Left lung (tissue), 4 donors: ENCODE measurements at regions not wholly inside any gene's neighbourhood (a gene's known extent, or its start where the extent isn't known, plus 50 kb on each side); places are given as distances from the start of the nearest gene placed in this dataset.
A peak's percentile ranks its signal among the peaks of the same experiment; 100 is the strongest.

Source experiments
- ATAC-seq: fragments of 200-7000 bp; cut with Tn5 transposase; one replicate; pipeline ENCODE4 v1.9.1; 2020; ENCODE audit warnings: moderate library complexity
- DNase-seq, 4 donors: peaks; one replicate each; pipeline ENCODE4 v3.0.0-alpha.2; 2013 to 2020
- H3K27ac ChIP-seq, 2 donors: fragments of 200-600 bp; sonication (generic) in 1 of 2; one replicate each; pipeline versions ENCODE4 v1.5.0 to v1.8.0; 2020 to 2021
- H3K27me3 ChIP-seq, 2 donors: fragments of 200-600 bp; sonication (generic) in 1 of 2; one replicate each; pipeline versions ENCODE4 v1.5.0 to v1.8.0; 2020 to 2021
- H3K36me3 ChIP-seq, 2 donors: fragments of 200-600 bp; sonication (generic) in 1 of 2; one replicate each; pipeline versions ENCODE4 v1.5.0 to v1.8.0; 2020 to 2021
- H3K4me1 ChIP-seq, 2 donors: fragments of 200-600 bp; one replicate each; pipeline ENCODE4 v1.8.0; 2021
- H3K4me3 ChIP-seq, 2 donors: fragments of 200-600 bp; sonication (generic) in 1 of 2; one replicate each; pipeline versions ENCODE4 v1.5.0 to v1.8.0; 2020 to 2021; ENCODE audit warnings: mild to moderate bottlenecking in 1 of 2
- H3K9me3 ChIP-seq, 2 donors: fragments of 200-600 bp; sonication (generic) in 1 of 2; one replicate each; pipeline versions ENCODE4 v1.5.0 to v1.8.0; 2020 to 2021
- CTCF ChIP-seq, 2 donors: fragments of 200-600 bp; sonication (generic) in 1 of 2; IDR thresholded peaks; one replicate each; pipeline versions ENCODE4 v1.5.0 to v1.8.0; 2021; ENCODE audit warnings: antibody characterized with exemption in 2 of 2
- intact Hi-C, 2 donors: fragments of 100-400 bp; cut with DNase I; formaldehyde crosslinking; loops; one replicate each; pipeline versions ENCODE4 v1.11.2 to v1.14.2; 2022
- donor health status: DM: no; HTN: yes; CAD: no.
- donor health status: DM: no; HTN: no; CAD: no.

- no peaks in the 10 kb centered on the region for H3K36me3 ChIP-seq
- no peak for ATAC-seq
- intact Hi-C loops: no loop called here
- H3K4me1 ChIP-seq: peaks cover 0 to 15% of the 10 kb centered on the region in 2 donors
- TF ChIP-seq CTCF (IDR thresholded peaks at IDR 0.05): no peak
- H3K27me3 ChIP-seq: no peaks in the 10 kb centered on the region
- H3K9me3 ChIP-seq: peaks cover 0 to 7% of the 10 kb centered on the region in 2 donors
- no peak overlapping the region for H3K27ac ChIP-seq
- DNase-seq: no peak
- no peak overlapping the region for H3K4me3 ChIP-seq
These were observed 95.7 kb downstream of the KCTD12 start for GRCh38 chr13:76790526-76790925.

- no peak for DNase-seq
- Histone ChIP-seq H3K36me3 (no peaks in the 10 kb centered on the region), H3K27me3 (no peaks in the 10 kb centered on the region), H3K27ac (no peak overlapping the region), H3K4me1 (no peaks in the 10 kb centered on the region), H3K4me3 (no peak overlapping the region), H3K9me3 (peaks cover 0 to 7% of the 10 kb centered on the region in 2 donors)
- no peak for ATAC-seq
- TF ChIP-seq CTCF (IDR thresholded peaks at IDR 0.05): no peak
- intact Hi-C loops: no loop called here
These were observed 102.4 kb downstream of the KCTD12 start for GRCh38 chr13:76783798-76784197.

- no peak for TF ChIP-seq CTCF (IDR thresholded peaks at IDR 0.05)
- DNase-seq: no peak
- Histone ChIP-seq H3K4me1 (no peaks in the 10 kb centered on the region), H3K27me3 (no peaks in the 10 kb centered on the region), H3K4me3 (no peak overlapping the region), H3K27ac (no peak overlapping the region), H3K9me3 (no peaks in the 10 kb centered on the region), H3K36me3 (no peaks in the 10 kb centered on the region)
- intact Hi-C loops: no loop called here
- ATAC-seq: no peak
These were observed 107.4 kb downstream of the KCTD12 start for GRCh38 chr13:76778853-76779252.

- no peak for ATAC-seq
- no peak overlapping the region for H3K4me3 ChIP-seq
- peaks cover 0 to 3% of the 10 kb centered on the region in 2 donors for H3K4me1 ChIP-seq
- intact Hi-C loops: no loop called here
- no peaks in the 10 kb centered on the region for H3K9me3 ChIP-seq
- H3K27ac ChIP-seq: no peak overlapping the region
- TF ChIP-seq CTCF (IDR thresholded peaks at IDR 0.05): no peak
- no peaks in the 10 kb centered on the region for H3K36me3 ChIP-seq
- no peaks in the 10 kb centered on the region for H3K27me3 ChIP-seq
- DNase-seq: no peak
These were observed 109.1 kb downstream of the KCTD12 start for GRCh38 chr13:76777096-76777495.

GRCh38 chr13:76775088-76775740, 111.0 kb downstream of the KCTD12 start:
- no peak for TF ChIP-seq CTCF (IDR thresholded peaks at IDR 0.05)
- Histone ChIP-seq H3K27me3 (no peaks in the 10 kb centered on the region), H3K9me3 (no peaks in the 10 kb centered on the region), H3K4me3 (no peak overlapping the region), H3K36me3 (no peaks in the 10 kb centered on the region), H3K27ac (no peak overlapping the region), H3K4me1 (peaks cover 0 to 3% of the 10 kb centered on the region in 2 donors)
- intact Hi-C loops: no loop called here
- ATAC-seq (peak; percentile 47), DNase-seq (peak in 2 of 4 donors; percentile 78 to 81)
